Liver (tissue), 8 donors: ENCODE measurements at regions not wholly inside any gene's neighbourhood (a gene's known extent, or its start where the extent isn't known, plus 50 kb on each side); places are given as distances from the start of the nearest gene placed in this dataset.

Experiments used
- DNase-seq: peaks from one replicate; pipeline ENCODE4 v3.0.0-alpha.2; 2017; ENCODE audit warnings: low spot score
- H3K27ac ChIP-seq, 2 donors: one replicate each; pipeline ENCODE4 v1.7.0; 2013; ENCODE audit warnings: inconsistent platforms in 2 of 2, low read length in 2 of 2, control low read depth in 1 of 2, low read depth in 1 of 2, mild to moderate bottlenecking in 1 of 2
- H3K27me3 ChIP-seq, 4 donors: one replicate each; pipeline versions ENCODE4 v1.6.1 to v1.7.0; 2013; ENCODE audit warnings: low read length in 3 of 4, inconsistent platforms in 1 of 4, mild to moderate bottlenecking in 1 of 4, moderate library complexity in 1 of 4; ENCODE audit not compliant: control insufficient read depth in 4 of 4, insufficient read depth in 4 of 4
- H3K36me3 ChIP-seq, 4 donors: one replicate each; pipeline versions ENCODE4 v1.6.1 to v1.7.0; 2013; ENCODE audit warnings: low read length in 3 of 4, mild to moderate bottlenecking in 3 of 4, low read depth in 1 of 4, moderate library complexity in 1 of 4; ENCODE audit not compliant: control insufficient read depth in 4 of 4, insufficient read depth in 3 of 4
- H3K4me1 ChIP-seq, 4 donors: one replicate each; pipeline versions ENCODE4 v1.6.1 to v1.7.0; 2013; ENCODE audit warnings: low read length in 3 of 4, mild to moderate bottlenecking in 3 of 4, moderate library complexity in 1 of 4; ENCODE audit not compliant: control insufficient read depth in 4 of 4, insufficient read depth in 4 of 4
- H3K4me3 ChIP-seq, 3 donors: one replicate each; pipeline versions ENCODE4 v1.6.1 to v1.7.0; 2013; ENCODE audit warnings: low read length in 3 of 3, control low read depth in 1 of 3, low read depth in 1 of 3, mild to moderate bottlenecking in 1 of 3
- H3K9ac ChIP-seq, 2 donors: one replicate each; pipeline ENCODE4 v1.7.0; 2013; ENCODE audit warnings: low read length in 2 of 2, mild to moderate bottlenecking in 2 of 2, moderate library complexity in 2 of 2, control low read depth in 1 of 2, low read depth in 1 of 2
- H3K9me3 ChIP-seq, 4 donors: one replicate each; pipeline versions ENCODE4 v1.6.1 to v1.7.0; 2013; ENCODE audit warnings: low read length in 3 of 4; ENCODE audit not compliant: control insufficient read depth in 4 of 4
- EGR1 ChIP-seq, 2 donors: IDR thresholded peaks; 2 replicates each; pipeline ENCODE4 v1.6.1; 2016 to 2018; ENCODE audit warnings: antibody characterized with exemption in 2 of 2, low read depth in 2 of 2
- FOXA1 ChIP-seq: IDR thresholded peaks from 2 replicates; pipeline ENCODE4 v1.6.1; 2016; ENCODE audit warnings: antibody characterized with exemption
- FOXA2 ChIP-seq: IDR thresholded peaks from 2 replicates; pipeline ENCODE4 v1.6.1; 2016; ENCODE audit warnings: antibody characterized with exemption
- HNF4A ChIP-seq, 2 donors: conservative IDR thresholded peaks; 2 replicates each; pipeline ENCODE4 v1.6.1; 2016; ENCODE audit warnings: antibody characterized with exemption in 2 of 2, mild to moderate bottlenecking in 2 of 2
- HNF4G ChIP-seq: IDR thresholded peaks from 2 replicates; pipeline ENCODE4 v1.6.1; 2016; ENCODE audit warnings: antibody characterized with exemption
- JUND ChIP-seq, 2 donors: IDR thresholded peaks; 2 replicates each; pipeline ENCODE4 v1.6.1; 2016; ENCODE audit warnings: antibody characterized with exemption in 2 of 2
- RAD21 ChIP-seq, 2 donors: IDR thresholded peaks; 2 replicates each; pipeline ENCODE4 v1.6.1; 2016; ENCODE audit warnings: antibody characterized with exemption in 2 of 2, mild to moderate bottlenecking in 2 of 2
- RXRA ChIP-seq, 2 donors: IDR thresholded peaks; 2 replicates each; pipeline ENCODE4 v1.6.1; 2017 to 2018; ENCODE audit warnings: antibody characterized with exemption in 2 of 2, mild to moderate bottlenecking in 1 of 2
- SP1 ChIP-seq: IDR thresholded peaks from 2 replicates; pipeline ENCODE4 v1.6.1; 2018; ENCODE audit warnings: antibody characterized with exemption, mild to moderate bottlenecking
- TAF1 ChIP-seq: conservative IDR thresholded peaks from 2 replicates; pipeline ENCODE4 v1.6.1; 2016; ENCODE audit warnings: antibody characterized with exemption, mild to moderate bottlenecking
- YY1 ChIP-seq: IDR thresholded peaks from 2 replicates; pipeline ENCODE4 v1.6.1; 2016; ENCODE audit warnings: antibody characterized with exemption, mild to moderate bottlenecking
- WGBS: extraction: QIAGEN DNeasy Blood & Tissue Kit; methylation state at CpG from one replicate; pipeline ENCODE4 v1.1.7; 2013; 5-methylcytosine and 5-hydroxymethylcytosine counted together
- TF ChIP-seq, protein P1 (sequence below): fragments of 150-350 bp; IDR thresholded peaks from 2 replicates; pipeline ENCODE4 v1.5.1; 2017; ENCODE audit warnings: improper control_type of control experiment, low read depth, low read length; ENCODE audit not compliant: missing input control
- TF ChIP-seq, protein P2 (sequence below): IDR thresholded peaks from 2 replicates; pipeline ENCODE4 v1.6.1; 2016; ENCODE audit warnings: antibody characterized with exemption
- TF ChIP-seq, protein P3 (sequence below): IDR thresholded peaks from 2 replicates; pipeline ENCODE4 v1.6.1; 2016; ENCODE audit warnings: antibody characterized with exemption
- TF ChIP-seq, protein P4 (sequence below): IDR thresholded peaks from 2 replicates; pipeline ENCODE4 v1.6.1; 2016; ENCODE audit warnings: antibody characterized with exemption
- TF ChIP-seq, protein P5 (sequence below): IDR thresholded peaks from 2 replicates; pipeline ENCODE4 v1.6.1; 2016; ENCODE audit warnings: antibody characterized with exemption, mild to moderate bottlenecking
- donor health status: healthy.
- donor health status: healthy.
- donor health status: healthy.
- donor health status: healthy.
- donor health status: healthy.

DNA sequence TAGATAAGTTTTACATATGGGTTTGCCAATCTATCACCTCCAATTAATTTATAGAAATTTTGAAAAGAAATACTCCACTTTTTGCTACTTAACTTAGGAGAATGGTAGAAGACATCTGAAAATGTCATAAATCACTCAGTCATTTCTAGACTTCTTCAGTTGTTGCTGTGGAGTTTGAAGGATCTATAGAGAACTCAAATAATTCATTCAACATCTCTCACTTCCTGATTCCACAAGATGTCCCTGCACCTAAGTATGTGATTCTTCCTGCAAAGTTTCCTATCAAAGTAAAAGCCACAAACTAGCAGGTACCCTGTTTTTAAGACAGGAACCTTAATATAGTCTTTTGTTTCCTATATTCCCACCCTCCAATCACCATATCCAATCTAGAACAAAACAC lies 297.1 kb upstream of the ATP10B start:
- H3K4me3 ChIP-seq: no peak overlapping the region
- H3K27me3 ChIP-seq: peaks cover 0 to 3% (median 0%) of the 10 kb centered on the region in 4 donors
- H3K9ac ChIP-seq: no peak overlapping the region
- no peaks in the 10 kb centered on the region for H3K9me3 ChIP-seq
- no peaks in the 10 kb centered on the region for H3K4me1 ChIP-seq
- H3K36me3 ChIP-seq: no peaks in the 10 kb centered on the region
- no peak overlapping the region for H3K27ac ChIP-seq
- DNase-seq: no peak
- TF ChIP-seq, protein P1, sequence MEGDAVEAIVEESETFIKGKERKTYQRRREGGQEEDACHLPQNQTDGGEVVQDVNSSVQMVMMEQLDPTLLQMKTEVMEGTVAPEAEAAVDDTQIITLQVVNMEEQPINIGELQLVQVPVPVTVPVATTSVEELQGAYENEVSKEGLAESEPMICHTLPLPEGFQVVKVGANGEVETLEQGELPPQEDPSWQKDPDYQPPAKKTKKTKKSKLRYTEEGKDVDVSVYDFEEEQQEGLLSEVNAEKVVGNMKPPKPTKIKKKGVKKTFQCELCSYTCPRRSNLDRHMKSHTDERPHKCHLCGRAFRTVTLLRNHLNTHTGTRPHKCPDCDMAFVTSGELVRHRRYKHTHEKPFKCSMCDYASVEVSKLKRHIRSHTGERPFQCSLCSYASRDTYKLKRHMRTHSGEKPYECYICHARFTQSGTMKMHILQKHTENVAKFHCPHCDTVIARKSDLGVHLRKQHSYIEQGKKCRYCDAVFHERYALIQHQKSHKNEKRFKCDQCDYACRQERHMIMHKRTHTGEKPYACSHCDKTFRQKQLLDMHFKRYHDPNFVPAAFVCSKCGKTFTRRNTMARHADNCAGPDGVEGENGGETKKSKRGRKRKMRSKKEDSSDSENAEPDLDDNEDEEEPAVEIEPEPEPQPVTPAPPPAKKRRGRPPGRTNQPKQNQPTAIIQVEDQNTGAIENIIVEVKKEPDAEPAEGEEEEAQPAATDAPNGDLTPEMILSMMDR: no peak
- TF ChIP-seq TAF1 (no peak), FOXA2 (no peak), EGR1 (IDR thresholded peaks at IDR 0.05; ENCODE audit: low read depth in 2 of 2) (no peak), FOXA1 (no peak), SP1 (no peak), RAD21 (IDR thresholded peaks at IDR 0.05) (no peak), YY1 (no peak), HNF4A (conservative IDR thresholded peaks at IDR 0.05) (no peak)
- TF ChIP-seq, protein P2, sequence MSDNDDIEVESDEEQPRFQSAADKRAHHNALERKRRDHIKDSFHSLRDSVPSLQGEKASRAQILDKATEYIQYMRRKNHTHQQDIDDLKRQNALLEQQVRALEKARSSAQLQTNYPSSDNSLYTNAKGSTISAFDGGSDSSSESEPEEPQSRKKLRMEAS: no peak
- TF ChIP-seq, protein P3, sequence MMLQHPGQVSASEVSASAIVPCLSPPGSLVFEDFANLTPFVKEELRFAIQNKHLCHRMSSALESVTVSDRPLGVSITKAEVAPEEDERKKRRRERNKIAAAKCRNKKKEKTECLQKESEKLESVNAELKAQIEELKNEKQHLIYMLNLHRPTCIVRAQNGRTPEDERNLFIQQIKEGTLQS: no peak
- TF ChIP-seq, protein P4, sequence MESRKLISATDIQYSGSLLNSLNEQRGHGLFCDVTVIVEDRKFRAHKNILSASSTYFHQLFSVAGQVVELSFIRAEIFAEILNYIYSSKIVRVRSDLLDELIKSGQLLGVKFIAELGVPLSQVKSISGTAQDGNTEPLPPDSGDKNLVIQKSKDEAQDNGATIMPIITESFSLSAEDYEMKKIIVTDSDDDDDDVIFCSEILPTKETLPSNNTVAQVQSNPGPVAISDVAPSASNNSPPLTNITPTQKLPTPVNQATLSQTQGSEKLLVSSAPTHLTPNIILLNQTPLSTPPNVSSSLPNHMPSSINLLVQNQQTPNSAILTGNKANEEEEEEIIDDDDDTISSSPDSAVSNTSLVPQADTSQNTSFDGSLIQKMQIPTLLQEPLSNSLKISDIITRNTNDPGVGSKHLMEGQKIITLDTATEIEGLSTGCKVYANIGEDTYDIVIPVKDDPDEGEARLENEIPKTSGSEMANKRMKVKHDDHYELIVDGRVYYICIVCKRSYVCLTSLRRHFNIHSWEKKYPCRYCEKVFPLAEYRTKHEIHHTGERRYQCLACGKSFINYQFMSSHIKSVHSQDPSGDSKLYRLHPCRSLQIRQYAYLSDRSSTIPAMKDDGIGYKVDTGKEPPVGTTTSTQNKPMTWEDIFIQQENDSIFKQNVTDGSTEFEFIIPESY: no peak

DNA sequence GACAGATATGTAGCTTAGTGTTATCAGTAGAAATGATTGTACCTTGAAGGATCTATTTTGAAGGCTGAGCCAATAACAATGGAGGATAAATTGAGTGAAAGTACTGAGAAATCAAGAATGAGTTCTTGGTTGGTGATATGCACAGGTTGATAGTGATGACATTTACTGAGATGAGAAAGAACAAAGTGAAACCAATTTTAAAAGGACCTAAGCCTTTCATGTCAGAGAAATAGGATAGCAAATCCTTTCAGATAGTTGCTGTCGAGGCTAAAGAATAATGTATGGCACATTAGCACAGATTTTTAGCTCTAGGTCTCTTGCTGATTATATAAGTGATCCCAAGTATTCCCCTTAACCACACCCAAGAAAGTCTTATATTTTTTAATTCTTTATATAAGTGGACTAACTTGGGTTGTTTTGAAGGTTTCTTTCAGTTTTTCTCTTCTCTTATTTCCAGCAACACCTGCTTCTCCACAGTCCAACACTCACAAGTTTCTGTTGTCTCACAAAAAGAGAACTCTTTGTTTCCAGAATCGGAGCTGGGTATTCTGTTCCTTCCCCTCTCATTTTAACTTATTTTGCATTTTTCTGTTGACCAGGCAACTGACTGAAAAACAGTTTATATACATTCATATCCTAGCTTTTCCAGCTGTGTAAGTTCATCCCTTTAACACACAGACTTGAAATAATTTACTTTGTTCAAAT lies 286.9 kb upstream of the ATP10B start:
- H3K36me3 ChIP-seq: no peaks in the 10 kb centered on the region
- H3K27ac ChIP-seq: no peak overlapping the region
- no peak for TF ChIP-seq JUND (IDR thresholded peaks at IDR 0.05)
- no peak for TF ChIP-seq YY1
- no peak for TF ChIP-seq HNF4G
- TF ChIP-seq FOXA2: no peak
- no peak for TF ChIP-seq EGR1 (IDR thresholded peaks at IDR 0.05; ENCODE audit: low read depth in 2 of 2)
- TF ChIP-seq, protein P3: no peak
- no peak for TF ChIP-seq RXRA (IDR thresholded peaks at IDR 0.05)
- TF ChIP-seq, protein P1: no peak
- TF ChIP-seq SP1: no peak
- TF ChIP-seq FOXA1: no peak
- TF ChIP-seq, protein P4: no peak
- TF ChIP-seq, protein P5, sequence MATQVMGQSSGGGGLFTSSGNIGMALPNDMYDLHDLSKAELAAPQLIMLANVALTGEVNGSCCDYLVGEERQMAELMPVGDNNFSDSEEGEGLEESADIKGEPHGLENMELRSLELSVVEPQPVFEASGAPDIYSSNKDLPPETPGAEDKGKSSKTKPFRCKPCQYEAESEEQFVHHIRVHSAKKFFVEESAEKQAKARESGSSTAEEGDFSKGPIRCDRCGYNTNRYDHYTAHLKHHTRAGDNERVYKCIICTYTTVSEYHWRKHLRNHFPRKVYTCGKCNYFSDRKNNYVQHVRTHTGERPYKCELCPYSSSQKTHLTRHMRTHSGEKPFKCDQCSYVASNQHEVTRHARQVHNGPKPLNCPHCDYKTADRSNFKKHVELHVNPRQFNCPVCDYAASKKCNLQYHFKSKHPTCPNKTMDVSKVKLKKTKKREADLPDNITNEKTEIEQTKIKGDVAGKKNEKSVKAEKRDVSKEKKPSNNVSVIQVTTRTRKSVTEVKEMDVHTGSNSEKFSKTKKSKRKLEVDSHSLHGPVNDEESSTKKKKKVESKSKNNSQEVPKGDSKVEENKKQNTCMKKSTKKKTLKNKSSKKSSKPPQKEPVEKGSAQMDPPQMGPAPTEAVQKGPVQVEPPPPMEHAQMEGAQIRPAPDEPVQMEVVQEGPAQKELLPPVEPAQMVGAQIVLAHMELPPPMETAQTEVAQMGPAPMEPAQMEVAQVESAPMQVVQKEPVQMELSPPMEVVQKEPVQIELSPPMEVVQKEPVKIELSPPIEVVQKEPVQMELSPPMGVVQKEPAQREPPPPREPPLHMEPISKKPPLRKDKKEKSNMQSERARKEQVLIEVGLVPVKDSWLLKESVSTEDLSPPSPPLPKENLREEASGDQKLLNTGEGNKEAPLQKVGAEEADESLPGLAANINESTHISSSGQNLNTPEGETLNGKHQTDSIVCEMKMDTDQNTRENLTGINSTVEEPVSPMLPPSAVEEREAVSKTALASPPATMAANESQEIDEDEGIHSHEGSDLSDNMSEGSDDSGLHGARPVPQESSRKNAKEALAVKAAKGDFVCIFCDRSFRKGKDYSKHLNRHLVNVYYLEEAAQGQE: no peak
- TF ChIP-seq TAF1: no peak
- TF ChIP-seq HNF4A (conservative IDR thresholded peaks at IDR 0.05): no peak
- H3K4me1 ChIP-seq: no peaks in the 10 kb centered on the region
- H3K27me3 ChIP-seq: no peaks in the 10 kb centered on the region
- H3K9me3 ChIP-seq: no peaks in the 10 kb centered on the region
- no peak overlapping the region for H3K9ac ChIP-seq
- WGBS: 59% methylated on average over 2 of the region's 2 CpGs
- DNase-seq: no peak
- H3K4me3 ChIP-seq: no peak overlapping the region
